ENCODE measurements at regions not wholly inside any gene's neighbourhood (a gene's known extent, or its start where the extent isn't known, plus 50 kb on each side); places are given as distances from the start of the nearest gene placed in this dataset.

- TF ChIP-seq POLR2A (IDR thresholded peaks at IDR 0.05; ENCODE audit: low read depth, low read length), result no peak
- TF ChIP-seq, protein P1, sequence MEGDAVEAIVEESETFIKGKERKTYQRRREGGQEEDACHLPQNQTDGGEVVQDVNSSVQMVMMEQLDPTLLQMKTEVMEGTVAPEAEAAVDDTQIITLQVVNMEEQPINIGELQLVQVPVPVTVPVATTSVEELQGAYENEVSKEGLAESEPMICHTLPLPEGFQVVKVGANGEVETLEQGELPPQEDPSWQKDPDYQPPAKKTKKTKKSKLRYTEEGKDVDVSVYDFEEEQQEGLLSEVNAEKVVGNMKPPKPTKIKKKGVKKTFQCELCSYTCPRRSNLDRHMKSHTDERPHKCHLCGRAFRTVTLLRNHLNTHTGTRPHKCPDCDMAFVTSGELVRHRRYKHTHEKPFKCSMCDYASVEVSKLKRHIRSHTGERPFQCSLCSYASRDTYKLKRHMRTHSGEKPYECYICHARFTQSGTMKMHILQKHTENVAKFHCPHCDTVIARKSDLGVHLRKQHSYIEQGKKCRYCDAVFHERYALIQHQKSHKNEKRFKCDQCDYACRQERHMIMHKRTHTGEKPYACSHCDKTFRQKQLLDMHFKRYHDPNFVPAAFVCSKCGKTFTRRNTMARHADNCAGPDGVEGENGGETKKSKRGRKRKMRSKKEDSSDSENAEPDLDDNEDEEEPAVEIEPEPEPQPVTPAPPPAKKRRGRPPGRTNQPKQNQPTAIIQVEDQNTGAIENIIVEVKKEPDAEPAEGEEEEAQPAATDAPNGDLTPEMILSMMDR (IDR thresholded peaks at IDR 0.05; ENCODE audit: extremely low read depth in 1 of 2, insufficient read depth in 1 of 2, low read depth in 1 of 2, low read length in 2 of 2), result no peak
- TF ChIP-seq POLR2AphosphoS5 (IDR thresholded peaks at IDR 0.05; ENCODE audit: insufficient read depth, low read depth, low read length), result no peak
- TF ChIP-seq MYC (IDR thresholded peaks at IDR 0.05; ENCODE audit: low read depth, low read length), result no peak
- TF ChIP-seq, protein P2, sequence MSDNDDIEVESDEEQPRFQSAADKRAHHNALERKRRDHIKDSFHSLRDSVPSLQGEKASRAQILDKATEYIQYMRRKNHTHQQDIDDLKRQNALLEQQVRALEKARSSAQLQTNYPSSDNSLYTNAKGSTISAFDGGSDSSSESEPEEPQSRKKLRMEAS (IDR thresholded peaks at IDR 0.05; ENCODE audit: insufficient read depth, insufficient read length), result no peak
Measured at GRCh38 chr18:47710451-47710850, 220.0 kb downstream of the SMAD2 start.
